ENCODE measurements at regions not wholly inside any gene's neighbourhood (a gene's known extent, or its start where the extent isn't known, plus 50 kb on each side); places are given as distances from the start of the nearest gene placed in this dataset.

- no peak for TF ChIP-seq CREB5 (CRISPR knock-in tag; IDR thresholded peaks at IDR 0.05; ENCODE audit: low read depth)
- no peak for TF ChIP-seq ISL1 (CRISPR knock-in tag; IDR thresholded peaks at IDR 0.05)
- TF ChIP-seq ZFP3 (CRISPR knock-in tag; IDR thresholded peaks at IDR 0.05) = no peak
- no peak for TF ChIP-seq ZNF8 (CRISPR knock-in tag; IDR thresholded peaks at IDR 0.05)
- TF ChIP-seq GLIS3 (CRISPR knock-in tag; IDR thresholded peaks at IDR 0.05) = no peak
- TF ChIP-seq BACH2 (CRISPR knock-in tag; IDR thresholded peaks at IDR 0.05; ENCODE audit: borderline replicate concordance) = no peak
- no peak for TF ChIP-seq PATZ1 (CRISPR knock-in tag; IDR thresholded peaks at IDR 0.05; ENCODE audit: borderline replicate concordance)
- TF ChIP-seq RARB (CRISPR knock-in tag; IDR thresholded peaks at IDR 0.05) = no peak
Observed at GRCh38 chr13:21310220-21310619, 133.8 kb downstream of the MRPL57 start.
